H1 (cell line): ENCODE measurements at regions not wholly inside any gene's neighbourhood (a gene's known extent, or its start where the extent isn't known, plus 50 kb on each side); places are given as distances from the start of the nearest gene placed in this dataset.

Experiments used
- CHD7 ChIP-seq: fragments of 300-600 bp; sonication (generic); IDR thresholded peaks from 2 replicates; pipeline ENCODE4 v1.7.1; 2012; ENCODE audit warnings: low read length, moderate library complexity, mild to moderate bottlenecking, inconsistent platforms; ENCODE audit not compliant: insufficient replicate concordance

- no peak for TF ChIP-seq CHD7
Observed at GRCh38 chr20:55174635-55175034, 699.2 kb downstream of the DOK5 start (continued).
